ENCODE measurements at regions not wholly inside any gene's neighbourhood (a gene's known extent, or its start where the extent isn't known, plus 50 kb on each side); places are given as distances from the start of the nearest gene placed in this dataset.

GRCh38 chr3:117277816-117278215 lies 568.2 kb downstream of the TUSC7 start (continued):
- TF ChIP-seq CREB5 (CRISPR knock-in tag; IDR thresholded peaks at IDR 0.05) (no peak), BRCA1 (IDR thresholded peaks at IDR 0.05) (no peak), BRCA1 (CRISPR knock-in tag; IDR thresholded peaks at IDR 0.05) (no peak), CC2D1A (IDR thresholded peaks at IDR 0.05) (no peak), POLR2H (tag; IDR thresholded peaks at IDR 0.05; ENCODE audit: low read depth) (no peak), SMARCB1 (IDR thresholded peaks at IDR 0.05; ENCODE audit: insufficient read length, low read depth) (no peak), MNT (conservative IDR thresholded peaks at IDR 0.05) (no peak), GATAD2B (IDR thresholded peaks at IDR 0.05; ENCODE audit: borderline replicate concordance) (no peak), MYC (IDR thresholded peaks at IDR 0.05; ENCODE audit: low read depth, low read length) (no peak), MYC (CRISPR knock-in tag; IDR thresholded peaks at IDR 0.05; ENCODE audit: borderline replicate concordance, low read depth) (no peak)

Data from K562 (cell line).